Transverse colon (tissue), 4 donors: ENCODE measurements at regions not wholly inside any gene's neighbourhood (a gene's known extent, or its start where the extent isn't known, plus 50 kb on each side); places are given as distances from the start of the nearest gene placed in this dataset.

ENCODE experiments used
- POLR2A ChIP-seq: fragments of 450-650 bp; IDR thresholded peaks from one replicate; pipeline ENCODE4 v1.6.1; 2016; ENCODE audit warnings: antibody characterized with exemption, mild to moderate bottlenecking, moderate library complexity
- POLR2AphosphoS5 ChIP-seq, 3 donors: sonication (generic); formaldehyde crosslinking; IDR thresholded peaks; one replicate each; pipeline ENCODE4 v1.6.1; 2016; ENCODE audit warnings: antibody characterized with exemption in 3 of 3
- TF ChIP-seq, protein P1 (sequence below), 5 experiments: fragments of 200-600 bp in 3 of 5; fragments of 450-650 bp in 2 of 5; sonication (generic) in 3 of 5; IDR thresholded peaks; 1 replicate in 2 of 5; 2 replicates in 3 of 5; pipeline ENCODE4 v1.5.1; 2016 to 2017; ENCODE audit warnings: antibody characterized with exemption in 5 of 5, inconsistent platforms in 3 of 5, mild to moderate bottlenecking in 2 of 5, moderate library complexity in 1 of 5

DNA sequence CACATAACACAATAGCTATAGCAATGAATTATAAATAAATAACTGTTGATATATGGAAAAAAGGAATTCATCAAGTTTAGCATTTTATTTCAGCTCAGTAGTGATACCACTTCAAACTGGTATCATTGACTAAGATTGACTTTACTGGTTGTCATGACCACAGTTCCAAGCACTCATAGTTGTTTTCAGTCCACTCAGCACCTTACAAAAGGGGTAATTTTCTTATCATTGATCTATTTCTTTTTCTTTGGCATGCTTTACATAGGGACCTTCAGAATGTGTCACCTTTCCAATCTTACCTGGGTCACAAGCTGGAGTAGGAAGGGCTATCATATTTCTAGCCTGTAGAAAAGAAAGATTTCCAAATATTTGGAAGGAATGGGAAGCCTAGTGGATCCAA is 275.5 kb upstream of the TMEM229A start:
- no peak for TF ChIP-seq POLR2A
- TF ChIP-seq, protein P1, sequence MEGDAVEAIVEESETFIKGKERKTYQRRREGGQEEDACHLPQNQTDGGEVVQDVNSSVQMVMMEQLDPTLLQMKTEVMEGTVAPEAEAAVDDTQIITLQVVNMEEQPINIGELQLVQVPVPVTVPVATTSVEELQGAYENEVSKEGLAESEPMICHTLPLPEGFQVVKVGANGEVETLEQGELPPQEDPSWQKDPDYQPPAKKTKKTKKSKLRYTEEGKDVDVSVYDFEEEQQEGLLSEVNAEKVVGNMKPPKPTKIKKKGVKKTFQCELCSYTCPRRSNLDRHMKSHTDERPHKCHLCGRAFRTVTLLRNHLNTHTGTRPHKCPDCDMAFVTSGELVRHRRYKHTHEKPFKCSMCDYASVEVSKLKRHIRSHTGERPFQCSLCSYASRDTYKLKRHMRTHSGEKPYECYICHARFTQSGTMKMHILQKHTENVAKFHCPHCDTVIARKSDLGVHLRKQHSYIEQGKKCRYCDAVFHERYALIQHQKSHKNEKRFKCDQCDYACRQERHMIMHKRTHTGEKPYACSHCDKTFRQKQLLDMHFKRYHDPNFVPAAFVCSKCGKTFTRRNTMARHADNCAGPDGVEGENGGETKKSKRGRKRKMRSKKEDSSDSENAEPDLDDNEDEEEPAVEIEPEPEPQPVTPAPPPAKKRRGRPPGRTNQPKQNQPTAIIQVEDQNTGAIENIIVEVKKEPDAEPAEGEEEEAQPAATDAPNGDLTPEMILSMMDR (IDR thresholded peaks at IDR 0.05), result no peak
- TF ChIP-seq POLR2AphosphoS5 (IDR thresholded peaks at IDR 0.05), result no peak
